GM10266 (cell line): ENCODE measurements at regions not wholly inside any gene's neighbourhood (a gene's known extent, or its start where the extent isn't known, plus 50 kb on each side); places are given as distances from the start of the nearest gene placed in this dataset.

ENCODE experiments used
- DNase-seq: peaks from one replicate; pipeline ENCODE4 v3.0.0; 2012; ENCODE audit errors: extremely low spot score
- TF ChIP-seq, protein P1 (sequence below): IDR thresholded peaks from 2 replicates; pipeline ENCODE4 v1.5.1; 2012; ENCODE audit warnings: mild to moderate bottlenecking, low read depth; ENCODE audit not compliant: control insufficient read depth, insufficient read depth; ENCODE audit errors: missing control alignments

DNA sequence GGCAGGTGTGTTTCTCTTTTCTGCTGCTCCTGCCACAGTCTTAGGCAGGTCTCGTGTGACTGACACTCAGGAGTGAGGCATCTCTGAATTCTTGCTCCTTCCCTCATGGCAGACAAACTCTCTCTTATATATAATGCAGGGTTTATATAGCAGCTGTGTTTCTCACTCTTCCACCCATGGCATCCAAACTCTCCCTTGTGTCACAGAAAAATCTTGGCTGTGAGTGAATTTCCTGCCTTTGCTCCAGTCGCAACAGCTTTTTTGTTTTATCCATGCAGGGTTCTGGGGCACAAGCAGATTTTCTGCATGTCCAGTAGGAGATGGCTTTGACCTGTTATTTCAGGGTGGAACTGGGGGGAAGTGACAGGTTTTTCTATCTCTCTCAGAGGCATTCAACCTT lies 1275.5 kb downstream of the ADGRL3 start:
- TF ChIP-seq, protein P1, sequence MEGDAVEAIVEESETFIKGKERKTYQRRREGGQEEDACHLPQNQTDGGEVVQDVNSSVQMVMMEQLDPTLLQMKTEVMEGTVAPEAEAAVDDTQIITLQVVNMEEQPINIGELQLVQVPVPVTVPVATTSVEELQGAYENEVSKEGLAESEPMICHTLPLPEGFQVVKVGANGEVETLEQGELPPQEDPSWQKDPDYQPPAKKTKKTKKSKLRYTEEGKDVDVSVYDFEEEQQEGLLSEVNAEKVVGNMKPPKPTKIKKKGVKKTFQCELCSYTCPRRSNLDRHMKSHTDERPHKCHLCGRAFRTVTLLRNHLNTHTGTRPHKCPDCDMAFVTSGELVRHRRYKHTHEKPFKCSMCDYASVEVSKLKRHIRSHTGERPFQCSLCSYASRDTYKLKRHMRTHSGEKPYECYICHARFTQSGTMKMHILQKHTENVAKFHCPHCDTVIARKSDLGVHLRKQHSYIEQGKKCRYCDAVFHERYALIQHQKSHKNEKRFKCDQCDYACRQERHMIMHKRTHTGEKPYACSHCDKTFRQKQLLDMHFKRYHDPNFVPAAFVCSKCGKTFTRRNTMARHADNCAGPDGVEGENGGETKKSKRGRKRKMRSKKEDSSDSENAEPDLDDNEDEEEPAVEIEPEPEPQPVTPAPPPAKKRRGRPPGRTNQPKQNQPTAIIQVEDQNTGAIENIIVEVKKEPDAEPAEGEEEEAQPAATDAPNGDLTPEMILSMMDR, result no peak
- no peak for DNase-seq

DNA sequence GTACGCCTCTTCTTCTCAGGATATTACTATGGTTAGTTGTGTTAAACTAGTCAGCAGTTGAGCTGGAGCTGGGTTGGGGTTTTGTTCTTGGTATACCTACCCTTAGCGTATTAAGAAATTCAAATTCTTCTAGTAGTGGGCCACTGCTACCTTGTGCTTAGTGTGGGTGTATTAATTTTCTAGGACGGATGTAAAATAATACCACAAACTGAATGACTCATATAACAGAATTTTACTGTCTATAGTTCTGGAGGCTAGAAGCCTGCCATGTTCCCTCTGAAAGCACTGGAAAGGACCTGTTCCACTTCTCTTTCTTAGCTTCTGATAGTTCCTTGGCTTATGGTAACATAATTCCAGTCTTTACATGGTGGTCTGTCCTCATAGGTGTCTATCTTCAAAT lies 1274.7 kb downstream of the ADGRL3 start:
- no peak for DNase-seq
- TF ChIP-seq, protein P1, result no peak

DNA sequence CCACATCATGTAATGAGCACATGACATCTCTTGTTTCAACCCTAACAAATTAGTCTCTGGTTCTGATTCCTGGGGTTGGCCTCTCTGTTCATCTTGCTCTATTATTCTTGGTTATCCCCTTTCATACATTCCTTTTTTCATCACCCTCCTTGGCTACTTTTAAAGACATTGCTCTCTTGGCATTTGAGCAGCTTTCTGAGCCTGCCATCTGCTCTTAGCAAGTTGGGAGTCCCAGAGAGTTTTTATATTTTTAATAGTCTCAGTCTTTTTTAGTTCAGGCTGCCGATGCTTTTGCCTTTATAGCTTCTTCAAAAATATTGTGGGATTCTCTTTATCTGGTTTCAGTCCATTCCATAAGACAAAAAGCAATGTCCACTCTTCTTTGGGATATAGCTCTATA lies 1270.9 kb downstream of the ADGRL3 start:
- no peak for DNase-seq
- TF ChIP-seq, protein P1, result no peak

DNA sequence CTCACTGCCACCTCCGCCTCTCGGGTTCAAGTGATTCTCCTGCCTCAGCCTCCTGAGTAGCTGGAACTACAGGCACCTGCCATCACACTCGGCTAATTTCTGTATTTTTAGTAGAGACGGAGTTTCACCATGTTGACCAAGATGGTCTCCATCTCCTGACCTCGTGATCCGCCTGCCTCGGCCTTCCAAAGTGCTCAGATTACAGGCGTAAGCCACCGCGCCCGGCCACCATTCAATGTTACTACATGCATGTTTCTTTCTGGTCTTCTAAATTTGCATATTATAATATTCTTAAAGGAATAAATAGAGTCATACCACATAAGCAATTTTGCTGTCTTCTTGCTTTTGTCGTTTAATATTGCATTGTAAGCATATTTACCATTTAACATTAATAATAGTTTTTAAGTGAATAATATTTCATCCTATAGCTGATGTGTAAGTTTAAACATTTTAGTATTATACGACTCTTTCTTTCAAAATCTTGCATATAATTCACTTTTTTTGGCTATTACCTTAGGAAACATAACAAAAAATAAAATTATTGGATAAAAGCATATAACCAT lies 1270.4 kb downstream of the ADGRL3 start:
- TF ChIP-seq, protein P1, result no peak
- DNase-seq, result no peak

DNA sequence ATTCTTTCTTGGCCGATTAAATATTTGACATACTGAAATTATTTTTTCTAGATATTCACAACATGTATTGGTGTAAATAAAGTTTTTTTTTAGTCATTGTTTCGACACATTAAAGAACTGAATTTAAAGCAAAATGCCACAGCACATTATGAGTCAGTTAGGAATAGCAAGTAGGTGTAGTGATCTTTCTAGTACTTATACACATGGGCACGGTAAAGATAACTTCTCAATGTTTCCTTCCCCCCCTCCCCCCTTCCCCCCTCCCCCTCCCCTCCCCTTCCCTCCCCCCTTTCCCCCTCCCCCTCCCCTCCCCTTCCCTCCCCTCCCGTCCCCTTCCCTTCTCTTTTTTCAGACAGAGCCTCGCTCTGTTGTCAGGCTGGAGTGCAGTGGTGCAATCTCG lies 1269.9 kb downstream of the ADGRL3 start:
- TF ChIP-seq, protein P1, result no peak
- no peak for DNase-seq

DNA sequence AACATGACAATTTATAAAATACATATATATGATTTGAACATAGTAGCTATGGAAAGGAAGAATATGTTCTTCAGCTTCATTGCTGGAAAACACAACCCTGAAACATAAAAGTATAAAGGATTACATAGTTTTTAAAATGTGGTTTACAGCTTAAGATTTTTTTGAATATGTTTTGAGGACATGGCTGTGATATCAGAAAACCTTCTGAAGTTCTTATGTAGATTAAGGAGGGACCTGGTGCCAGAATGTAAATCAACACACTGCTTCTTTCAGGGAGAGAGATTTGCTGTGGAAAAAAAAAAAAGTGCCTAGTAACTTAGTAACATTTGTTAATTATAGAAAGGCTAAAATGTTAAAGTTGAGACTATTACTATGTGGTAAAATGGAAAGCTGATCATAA lies 1261.8 kb downstream of the ADGRL3 start:
- DNase-seq, result no peak
- TF ChIP-seq, protein P1, result no peak

DNA sequence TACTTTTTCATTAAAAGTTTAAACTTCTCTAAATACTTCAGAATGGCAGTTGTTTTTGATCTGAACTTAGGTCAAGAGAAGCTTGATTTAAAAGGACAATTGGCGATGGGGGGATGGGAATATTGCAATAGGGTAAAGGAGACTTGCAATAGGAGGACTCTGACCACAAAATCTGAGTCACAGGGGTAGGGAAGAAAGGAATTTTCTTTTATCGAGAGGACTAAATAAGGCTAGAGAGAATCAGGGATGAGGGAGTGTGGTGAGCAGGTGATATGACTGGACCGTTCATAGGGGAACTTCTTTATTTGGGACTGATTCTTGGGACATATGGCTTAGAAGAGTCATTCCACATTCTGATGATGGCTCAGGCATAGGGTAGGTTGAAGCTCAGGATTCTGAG lies 1260.2 kb downstream of the ADGRL3 start:
- TF ChIP-seq, protein P1, result no peak

More for the DNA sequence above, 1260.2 kb downstream of the ADGRL3 start:
- no peak for DNase-seq
